Right renal pelvis (tissue), 4 donors: ENCODE measurements at regions not wholly inside any gene's neighbourhood (a gene's known extent, or its start where the extent isn't known, plus 50 kb on each side); places are given as distances from the start of the nearest gene placed in this dataset.

ENCODE experiments used
- DNase-seq, 4 donors: peaks; one replicate each; pipeline ENCODE4 v3.0.0-alpha.2; 2013; ENCODE audit warnings: low read depth in 4 of 4, low spot score in 3 of 4, missing footprints in 1 of 4

DNA sequence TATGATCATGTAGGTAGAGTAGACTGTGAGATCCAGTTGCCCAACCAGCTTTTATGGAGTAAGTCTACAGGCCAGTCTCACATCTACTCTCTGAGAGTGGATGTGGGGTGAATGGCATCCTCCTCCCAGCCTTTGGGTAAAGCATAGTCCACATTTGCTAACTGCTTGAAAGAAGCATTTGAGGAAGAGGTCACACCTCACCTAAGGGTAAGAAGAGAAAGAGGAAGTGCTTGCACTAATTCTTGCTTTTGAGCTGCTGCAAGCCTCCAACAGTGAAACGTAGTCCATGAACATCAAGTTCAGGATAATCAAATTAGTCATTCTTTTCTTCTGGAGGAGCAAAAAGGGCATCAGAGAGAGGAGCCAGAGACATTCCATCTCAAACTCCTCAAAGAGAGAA is 93.9 kb upstream of the AGR3 start:
- DNase-seq = no peak

DNA sequence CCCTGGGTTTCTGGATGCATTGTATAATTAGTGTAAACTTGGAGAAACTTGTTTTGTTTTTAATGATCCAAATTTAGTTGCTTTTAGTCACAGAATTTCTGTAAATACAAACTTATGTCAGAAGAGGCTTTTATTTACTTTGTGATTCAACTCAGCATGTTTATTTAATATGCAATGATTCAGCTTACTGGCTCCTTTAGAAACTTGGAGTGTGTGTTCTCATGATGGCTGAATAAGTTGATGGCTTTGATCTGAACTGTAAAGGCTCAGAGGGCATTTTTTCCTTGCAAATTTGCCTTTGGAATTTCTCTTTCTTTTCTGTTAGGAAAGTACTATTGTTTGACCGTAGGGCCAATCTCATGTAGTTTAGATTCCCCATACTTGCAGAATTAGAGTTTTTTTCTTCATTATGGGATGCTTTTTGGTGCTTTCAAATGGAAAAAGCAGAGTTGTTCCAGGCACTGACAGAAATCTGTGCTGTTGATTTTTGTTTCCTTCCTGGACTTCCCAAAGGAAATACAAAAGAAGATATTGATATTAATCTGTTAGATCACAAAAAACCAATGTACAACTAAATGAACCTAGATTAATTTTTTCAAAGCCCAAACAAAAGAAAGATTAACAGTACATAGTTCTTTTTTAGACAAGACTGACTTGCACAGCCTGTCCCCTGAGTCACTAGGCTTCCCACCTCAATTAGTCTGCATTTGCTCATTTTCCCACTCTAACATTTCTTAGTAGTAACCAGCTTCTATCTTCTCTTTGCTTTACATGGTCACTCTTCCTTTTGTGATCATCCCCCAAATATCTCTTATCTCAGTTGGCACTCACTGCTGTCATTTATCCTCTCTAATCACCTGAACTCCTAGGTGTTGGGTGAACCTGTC is 96.8 kb upstream of the AGR3 start:
- peak in 1 of 4 donors; percentile 5 for DNase-seq

DNA sequence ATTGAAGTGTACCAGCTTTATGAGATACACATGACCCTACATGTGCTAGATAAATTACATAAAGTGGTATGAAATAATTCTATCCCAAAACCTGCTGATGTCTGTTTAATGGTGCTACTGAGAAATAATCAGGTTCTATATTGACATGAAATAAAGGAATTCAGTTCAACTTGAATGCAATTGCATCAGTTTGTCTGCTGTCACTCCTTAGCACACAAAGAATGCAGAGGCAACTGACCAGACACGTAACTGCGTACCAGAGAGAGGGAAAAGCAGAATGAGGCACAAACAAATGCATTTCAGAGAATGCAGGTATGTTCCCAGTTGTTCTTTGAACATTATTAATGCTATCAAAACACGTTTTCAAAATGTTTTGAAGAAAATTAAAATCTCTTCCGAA is 98.8 kb upstream of the AGR3 start:
- no peak for DNase-seq

DNA sequence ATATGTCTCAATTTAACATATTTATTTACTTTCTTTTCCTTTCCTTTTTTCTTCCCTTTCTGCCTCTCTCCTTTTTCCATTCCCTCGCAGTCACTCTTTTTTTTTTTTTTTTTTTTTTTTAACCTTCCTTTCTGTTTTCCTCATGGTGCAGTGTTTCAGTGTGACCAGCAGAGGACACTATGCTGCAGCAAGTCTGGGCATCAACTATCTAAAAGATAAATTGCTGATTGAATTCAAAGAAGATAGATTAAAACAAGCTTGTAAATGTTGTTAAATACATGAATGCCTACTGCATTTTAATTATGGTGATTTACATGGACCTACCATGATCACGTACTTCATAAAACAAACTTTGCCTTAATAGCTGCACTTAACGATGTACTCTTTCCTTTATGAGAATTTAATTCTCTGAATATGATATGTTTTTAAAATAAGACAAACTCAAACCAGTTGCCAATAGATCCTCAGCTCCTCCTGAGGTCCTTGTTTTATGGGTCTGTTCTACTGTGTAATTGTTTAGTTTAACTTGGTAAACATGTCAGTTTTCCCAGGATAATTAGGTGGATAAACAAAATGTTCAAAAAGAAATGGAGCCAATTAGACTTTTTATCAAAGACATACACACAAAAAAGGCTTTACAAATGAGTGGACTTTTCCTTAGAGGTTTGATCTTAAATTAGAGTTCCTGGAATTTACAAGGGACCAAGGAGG is 101.0 kb upstream of the AGR3 start:
- peak in 3 of 4 donors; percentile 16 to 37 (median 23) for DNase-seq

DNA sequence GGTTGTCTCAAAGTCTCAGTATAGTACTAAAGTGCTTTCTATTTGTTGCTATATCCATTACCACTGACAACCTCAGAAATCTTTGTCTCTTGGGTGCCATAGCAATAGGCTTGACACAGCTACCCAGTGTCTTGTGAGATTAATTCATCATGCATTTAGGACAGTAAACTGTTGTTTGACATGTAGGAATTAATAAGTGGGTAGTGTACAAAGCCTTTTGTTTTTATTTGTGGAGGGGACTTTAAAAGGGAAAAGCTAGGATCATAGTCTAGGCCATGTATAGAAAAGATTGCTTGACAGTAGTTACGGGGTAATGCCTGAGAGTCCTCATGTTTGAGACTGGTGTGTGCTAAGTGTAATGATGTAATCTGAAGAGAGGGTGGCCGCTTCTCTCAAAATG is 102.6 kb upstream of the AGR3 start:
- DNase-seq = no peak

DNA sequence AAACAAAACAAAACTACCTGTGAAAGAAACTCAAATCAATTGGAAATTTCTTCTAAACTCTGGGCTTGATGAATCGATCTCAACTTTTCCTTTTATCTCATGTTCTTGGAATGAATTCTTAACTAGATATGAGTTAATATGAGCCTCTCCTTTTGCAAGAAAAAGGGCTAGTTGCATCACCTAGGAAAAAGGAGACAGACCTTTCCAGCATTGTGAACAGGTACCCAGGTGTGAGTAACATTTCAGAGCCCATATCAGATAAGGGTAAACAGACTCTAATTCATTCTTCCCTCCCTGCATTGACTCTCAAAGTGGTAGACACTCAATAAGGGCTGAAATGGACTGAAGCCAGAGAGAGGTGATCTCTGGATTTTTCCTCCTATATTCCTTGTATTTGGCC is 103.8 kb upstream of the AGR3 start:
- DNase-seq = no peak

DNA sequence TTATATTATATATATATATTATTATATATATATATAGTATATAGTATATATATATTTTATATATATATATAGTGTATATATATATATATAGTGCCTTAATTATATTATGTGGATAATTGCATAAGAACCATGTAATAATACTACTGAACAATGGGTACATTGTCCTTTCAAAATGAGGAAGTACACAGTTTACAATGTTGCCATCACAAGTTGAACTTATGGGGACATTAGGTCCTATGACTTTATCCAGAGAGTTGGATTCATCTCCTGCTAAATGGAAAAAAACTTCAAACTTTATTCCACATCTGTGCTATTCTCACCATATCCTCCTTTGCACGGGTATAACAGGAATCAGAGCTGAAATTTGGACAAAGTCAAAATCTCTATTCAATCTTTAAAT is 105.0 kb upstream of the AGR3 start:
- no peak for DNase-seq

DNA sequence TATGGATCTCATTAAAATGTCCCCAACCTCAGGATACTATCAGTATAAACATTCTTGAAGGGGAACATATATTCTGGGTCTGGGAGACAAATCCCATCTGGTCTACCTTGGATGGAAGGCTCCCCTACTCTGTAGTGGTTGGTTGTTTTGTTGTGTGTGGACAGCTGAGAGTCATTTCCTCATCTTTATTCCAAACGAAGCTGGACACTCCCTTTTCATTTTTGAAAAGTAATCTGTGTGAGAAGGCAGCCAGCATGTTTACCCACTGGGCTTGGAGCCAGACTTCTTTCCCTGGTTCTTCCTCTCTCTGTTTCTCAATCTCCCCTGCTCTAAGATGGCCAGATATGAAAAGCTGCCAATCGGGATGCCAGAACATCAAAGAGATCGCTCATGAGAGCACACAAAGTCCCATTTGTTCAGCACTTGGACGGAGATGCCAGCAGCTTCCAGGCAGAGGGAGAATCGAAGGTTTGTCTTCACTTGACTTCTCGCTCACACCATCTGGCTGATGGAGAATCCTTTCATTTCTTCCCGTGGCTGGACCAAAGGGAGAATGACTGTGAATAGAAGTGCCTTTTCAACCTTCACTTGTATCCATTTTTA is 108.1 kb upstream of the AGR3 start:
- DNase-seq = peak; percentile 29 to 40 (median 32)

DNA sequence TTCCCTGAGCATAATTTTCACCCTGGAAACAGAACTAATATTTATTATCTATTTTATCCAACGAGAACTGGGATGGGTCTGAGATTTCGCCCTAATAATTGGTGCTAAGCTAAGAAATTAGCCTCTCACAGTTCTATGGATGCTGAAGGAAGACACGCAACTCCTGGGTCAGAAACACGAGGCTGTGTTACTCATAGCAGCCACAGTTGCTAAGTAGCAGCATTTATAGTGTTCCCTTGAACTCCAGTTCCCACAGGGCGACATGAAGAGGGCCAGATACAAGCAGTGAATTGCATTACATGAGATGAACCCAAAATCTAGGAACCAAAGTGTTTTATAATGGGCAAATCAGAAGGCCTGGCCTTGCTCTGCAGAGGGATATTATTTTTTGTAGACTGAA is 109.8 kb upstream of the AGR3 start:
- no peak for DNase-seq

DNA sequence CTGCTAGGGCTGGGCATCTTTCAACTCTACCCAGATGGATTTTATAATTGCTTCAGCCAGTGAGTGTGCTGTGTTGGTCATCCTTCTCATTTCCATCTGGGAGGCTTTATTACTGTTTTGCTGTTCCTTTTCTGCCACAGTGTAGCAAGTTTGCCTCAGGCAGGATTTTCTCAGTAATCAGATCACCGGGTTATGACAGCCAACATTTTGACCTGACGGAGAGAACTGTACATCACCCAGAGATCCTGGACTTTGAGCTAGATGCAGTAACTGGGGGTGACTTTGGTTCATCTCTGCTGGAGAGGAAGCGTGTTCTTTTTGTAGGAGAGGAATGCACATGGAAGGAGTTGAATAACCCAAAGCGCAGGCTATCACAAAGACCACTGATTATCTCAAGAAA is 111.8 kb upstream of the AGR3 start:
- no peak for DNase-seq

DNA sequence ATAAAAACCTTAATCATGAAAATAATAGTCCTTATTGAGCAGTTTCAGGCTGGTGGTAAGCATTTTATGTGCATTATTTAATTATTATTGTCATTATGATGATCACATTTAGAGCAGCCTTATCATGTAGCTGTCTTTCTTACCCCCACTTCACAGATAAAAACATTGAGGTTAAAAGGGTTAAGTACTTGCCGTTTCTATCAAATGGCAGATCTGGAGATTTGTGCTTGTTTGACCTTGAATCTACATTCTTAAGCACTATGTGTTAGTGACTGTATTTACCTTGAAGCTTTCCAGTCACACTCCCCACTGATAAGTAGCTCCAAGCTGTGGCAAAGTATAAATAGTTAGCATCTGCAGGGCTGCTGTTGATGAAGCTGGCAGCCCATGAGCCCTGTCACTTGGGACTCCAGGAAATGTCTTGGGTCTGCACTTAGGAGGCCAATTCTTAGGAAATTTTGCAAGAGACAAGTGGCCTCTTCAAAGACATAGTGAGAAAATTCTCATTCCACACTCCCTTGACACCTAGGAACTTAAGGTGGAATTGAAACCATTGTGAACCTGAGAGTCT is 116.8 kb upstream of the AGR3 start:
- DNase-seq = no peak

DNA sequence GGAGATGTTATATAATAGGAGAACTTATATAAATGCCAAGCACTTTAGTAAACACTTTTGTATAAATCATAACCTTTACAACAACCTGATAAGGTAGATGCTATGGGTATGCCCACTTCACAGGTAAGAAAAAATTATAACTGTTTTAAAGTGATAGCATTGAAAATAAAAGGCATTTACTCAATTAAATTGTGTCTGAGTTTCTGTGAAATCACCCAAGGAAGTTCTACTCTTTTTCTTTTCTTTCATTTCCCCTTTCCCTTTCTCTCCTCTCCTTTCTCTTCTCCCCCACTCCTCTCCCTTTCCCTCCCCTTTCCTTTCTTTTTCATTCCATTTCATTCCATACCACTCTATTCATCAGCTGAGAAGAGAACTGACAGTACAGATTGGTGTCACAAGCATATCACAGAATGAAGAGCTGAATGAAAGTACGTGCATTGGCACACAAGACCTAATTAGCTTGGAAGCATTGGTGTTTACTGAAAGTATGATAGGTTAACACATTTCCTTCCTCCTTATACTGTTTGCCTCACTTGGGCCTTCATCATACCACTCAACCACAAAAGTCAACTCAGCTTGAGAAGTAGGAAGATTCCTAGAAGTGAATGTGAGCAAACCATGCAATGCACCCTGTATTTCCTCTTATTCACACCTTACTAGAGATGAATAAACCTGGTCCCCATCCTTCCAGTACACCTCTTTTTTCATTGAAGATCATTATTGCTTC is 117.9 kb upstream of the AGR3 start:
- no peak for DNase-seq

DNA sequence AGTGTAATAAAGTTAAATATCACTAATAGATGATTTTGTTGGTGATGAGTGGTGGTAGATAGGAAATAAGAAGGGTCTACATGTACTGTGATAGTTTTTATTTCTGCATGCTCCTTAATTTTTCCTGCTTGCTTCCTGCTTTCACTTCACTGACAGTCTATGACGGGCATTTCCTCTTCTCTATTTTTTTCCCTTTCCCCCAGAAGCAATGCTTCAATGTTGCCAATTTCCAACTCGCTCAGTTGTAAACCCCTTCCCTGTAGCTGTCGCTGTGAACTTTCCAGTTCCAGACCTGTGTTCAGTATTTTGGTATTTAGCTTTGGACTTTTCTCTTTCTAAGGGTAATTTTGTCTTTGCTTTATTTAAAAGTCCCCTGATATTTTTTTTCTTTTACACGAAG is 123.5 kb upstream of the AGR3 start:
- DNase-seq = no peak

DNA sequence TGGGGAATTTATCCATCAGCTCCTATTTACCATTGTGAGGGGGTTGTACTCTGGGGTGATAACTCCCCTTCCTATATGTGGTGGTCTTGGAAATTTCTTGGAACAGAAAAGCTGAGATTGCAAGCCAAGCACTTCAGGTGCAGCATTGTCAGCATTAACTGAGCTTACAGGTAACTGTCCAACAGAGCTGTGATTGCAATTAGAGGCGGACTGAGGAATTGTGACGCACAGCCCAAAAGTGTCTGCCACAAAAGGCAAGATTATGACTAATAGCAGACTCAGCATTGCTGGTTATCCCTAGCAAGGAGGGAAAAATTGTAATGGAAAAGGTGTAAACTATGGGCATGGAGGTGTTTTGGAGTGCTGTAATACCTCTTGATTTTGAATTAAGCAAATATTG is 126.1 kb upstream of the AGR3 start:
- DNase-seq = no peak

DNA sequence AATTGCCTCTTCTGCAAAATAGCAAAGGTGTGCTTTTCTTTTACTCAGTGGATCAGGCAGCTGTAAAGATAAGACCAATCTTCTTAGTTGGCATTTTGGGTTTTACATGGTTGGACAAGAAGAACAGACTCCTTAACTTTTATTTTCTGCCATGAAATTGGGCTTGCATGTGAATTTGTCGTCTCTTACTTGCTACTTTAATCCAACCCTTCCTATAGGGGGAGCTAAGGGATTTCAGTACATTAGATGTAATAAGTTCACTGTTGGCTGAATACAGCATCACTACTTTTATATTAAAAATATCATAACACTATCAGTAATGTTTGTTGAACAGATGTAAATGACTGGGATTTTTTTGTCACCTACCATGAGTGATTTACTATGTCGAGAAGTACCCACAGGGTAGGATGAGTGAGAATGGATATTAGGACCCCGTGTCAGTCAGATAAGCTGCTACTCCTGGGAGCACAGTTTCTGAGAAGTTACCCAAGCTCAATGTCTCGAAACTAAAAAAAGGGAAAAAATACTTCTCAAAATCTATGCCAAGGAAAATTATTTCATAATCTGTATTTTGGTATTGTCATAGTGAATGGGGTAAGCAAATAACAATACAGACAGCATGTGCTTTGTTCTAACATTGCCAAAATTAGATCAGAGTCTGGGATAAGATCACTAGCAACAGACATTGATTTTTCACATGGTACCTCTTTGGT is 127.4 kb upstream of the AGR3 start:
- no peak for DNase-seq

DNA sequence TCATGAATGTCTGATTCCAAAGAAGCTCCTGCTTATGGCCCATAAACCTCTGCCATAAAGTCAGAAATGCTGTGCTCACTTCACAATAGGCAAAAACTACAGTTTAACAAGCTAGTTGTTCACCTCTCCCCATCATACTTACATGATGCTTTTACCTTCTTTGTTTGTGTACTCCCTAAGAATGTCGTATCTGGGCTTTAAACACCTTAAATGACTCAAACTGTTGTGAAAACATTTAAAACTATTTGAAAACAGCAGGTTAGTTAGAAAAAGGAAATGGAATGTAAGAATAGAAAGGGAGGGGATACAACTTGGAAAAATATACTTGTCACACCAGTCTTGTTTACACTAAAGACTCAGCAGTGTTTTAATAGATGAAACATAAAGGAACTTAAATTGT is 128.2 kb upstream of the AGR3 start:
- DNase-seq = no peak

DNA sequence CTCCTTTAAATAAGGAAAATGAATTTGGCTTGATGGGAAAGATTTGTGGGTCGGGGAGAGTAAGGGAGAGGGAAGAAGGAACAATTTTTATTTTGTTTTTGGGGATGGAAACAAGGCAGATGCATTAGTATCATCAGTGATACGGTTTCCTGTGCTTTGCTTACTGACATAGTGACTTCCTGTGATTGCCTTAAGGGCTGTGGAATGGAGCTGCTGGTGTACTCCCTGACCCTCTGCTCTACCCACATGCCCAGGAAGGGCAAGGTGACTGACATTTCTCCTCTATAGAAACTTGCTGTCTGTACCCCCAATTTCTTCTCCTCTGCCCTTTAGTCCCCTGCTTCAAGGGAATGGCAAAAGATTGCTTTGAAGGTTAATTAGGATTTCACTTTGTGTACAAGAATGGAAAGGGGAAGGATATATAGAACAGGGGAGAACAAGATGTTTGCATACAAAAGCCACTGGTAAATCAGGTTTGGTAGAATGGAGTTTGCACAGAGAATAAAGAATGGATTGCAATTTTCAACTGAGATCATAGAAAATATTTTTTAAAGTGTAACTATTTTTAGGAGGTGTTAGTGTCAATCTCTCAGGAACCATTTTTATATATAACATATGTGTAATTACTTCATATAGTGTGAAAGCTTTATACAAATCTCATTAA is 129.0 kb upstream of the AGR3 start:
- DNase-seq = no peak

DNA sequence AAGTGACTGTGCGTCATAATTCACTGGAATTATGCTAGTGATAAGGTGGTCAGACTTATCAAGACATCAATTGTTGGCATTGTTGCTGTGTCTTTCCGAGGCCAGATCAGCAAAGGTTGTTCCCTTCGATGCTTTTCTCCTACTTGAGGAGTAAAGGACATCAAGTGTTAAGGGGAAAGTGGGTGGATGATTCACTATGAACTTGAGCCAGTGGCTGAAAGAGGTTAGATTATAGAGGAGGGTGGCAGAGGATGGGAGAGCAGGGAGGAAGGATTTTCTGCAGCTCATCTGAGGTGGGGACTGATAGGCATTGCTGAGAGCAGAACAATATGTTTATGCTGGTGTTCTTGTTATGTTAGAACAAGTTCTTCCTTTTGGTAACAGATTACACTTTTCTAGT is 131.4 kb upstream of the AGR3 start:
- DNase-seq = no peak

DNA sequence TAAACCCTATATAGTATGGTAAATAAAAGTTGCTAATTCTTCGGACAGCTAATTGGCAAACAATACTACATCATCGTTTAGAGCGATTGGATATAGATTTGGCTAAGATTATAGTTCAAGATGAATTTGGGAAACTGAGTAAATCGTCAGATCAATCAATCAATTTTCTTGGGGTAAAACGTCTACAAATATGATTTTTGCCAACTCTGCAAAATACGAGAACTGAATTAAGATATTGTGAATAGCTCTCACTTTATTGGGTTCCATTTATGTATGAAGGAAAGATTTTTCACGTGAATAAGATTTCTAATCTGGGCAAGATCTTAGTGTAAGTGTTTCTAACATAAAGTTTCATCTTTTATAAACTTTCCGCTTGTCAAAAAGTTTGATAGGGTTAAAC is 132.9 kb upstream of the AGR3 start:
- no peak for DNase-seq

DNA sequence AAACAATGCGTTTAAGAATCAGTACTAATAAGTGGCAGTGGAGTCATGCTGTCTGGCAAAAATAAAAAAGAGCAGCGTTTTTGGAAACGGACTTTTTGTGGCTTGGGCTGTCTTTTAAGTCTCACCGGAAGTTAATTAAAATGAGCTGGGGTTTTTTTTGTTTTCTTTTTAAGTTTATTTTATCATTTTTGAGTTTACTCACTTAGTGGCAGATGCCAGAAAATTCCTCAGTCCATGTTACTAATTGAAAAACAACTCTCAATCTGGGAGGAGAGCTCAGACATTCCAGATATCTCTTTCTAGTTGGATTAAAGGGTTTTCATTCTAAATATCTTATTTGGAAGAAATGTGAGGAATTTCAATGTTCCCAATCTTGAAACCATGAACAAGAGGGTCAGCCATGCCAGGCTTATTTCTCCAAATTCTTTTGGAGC is 133.8 kb upstream of the AGR3 start:
- DNase-seq = no peak
